Activated naive CD4-positive, alpha-beta T cell treated with anti-CD3 and anti-CD28 coated beads for 36 hours (primary cell): ENCODE measurements at regions not wholly inside any gene's neighbourhood (a gene's known extent, or its start where the extent isn't known, plus 50 kb on each side); places are given as distances from the start of the nearest gene placed in this dataset.

ENCODE experiments used
- CTCF ChIA-PET: fragments of 350-600 bp; sonication (Branson Sonifier 250); formaldehyde crosslinking; loops from one replicate; lab custom pipeline; 2021; ENCODE audit warnings: antibody characterized with exemption; lab: Charles Lee
- DNase-seq: peaks from one replicate; pipeline ENCODE4 v3.0.0-alpha.2; 2020
- H3K27ac Mint-ChIP-seq: one replicate; pipeline ENCODE4 v1.8.0; 2021; ENCODE audit warnings: mild to moderate bottlenecking, mixed read lengths
- H3K27me3 Mint-ChIP-seq: one replicate; pipeline ENCODE4 v1.8.0; 2021; ENCODE audit warnings: low read depth, mixed read lengths
- H3K36me3 Mint-ChIP-seq: one replicate; pipeline ENCODE4 v1.8.0; 2021; ENCODE audit warnings: low read depth, mixed read lengths
- H3K4me1 Mint-ChIP-seq: one replicate; pipeline ENCODE4 v1.8.0; 2021; ENCODE audit warnings: low read depth, mixed read lengths
- H3K4me3 Mint-ChIP-seq: one replicate; pipeline ENCODE4 v1.8.0; 2021; ENCODE audit warnings: mild to moderate bottlenecking, moderate library complexity, mixed read lengths
- H3K9me3 Mint-ChIP-seq: one replicate; pipeline ENCODE4 v1.8.0; 2021; ENCODE audit warnings: mixed read lengths
- intact Hi-C: fragments of 100-400 bp; cut with micrococcal nuclease; formaldehyde crosslinking; loops from one replicate; pipeline ENCODE4 v1.15.1; 2023

DNA sequence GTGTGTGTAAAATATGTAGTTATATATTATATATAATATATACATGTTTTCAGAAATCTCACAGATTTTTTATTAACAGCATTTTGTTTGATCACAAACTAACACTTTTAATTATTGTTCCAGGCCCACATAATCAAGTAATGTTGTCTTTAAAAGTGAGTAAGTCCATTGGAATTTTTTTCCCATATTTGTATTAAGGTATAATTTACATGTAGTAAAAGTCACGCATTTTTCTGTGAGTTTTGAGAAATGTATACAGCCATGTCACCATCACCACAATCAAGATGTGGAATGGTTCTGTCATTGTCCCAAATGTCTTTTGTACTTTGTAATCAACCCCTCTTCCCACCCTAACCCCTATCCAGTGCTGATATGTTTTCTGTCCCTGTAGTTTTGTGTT, 120.0 kb upstream of the RFC3 start:
- intact Hi-C loops: no loop called here
- Mint-ChIP-seq H3K4me3 (no peak overlapping the region), H3K27ac (no peak overlapping the region), H3K27me3 (peaks cover 3% of the 10 kb centered on the region), H3K9me3 (no peaks in the 10 kb centered on the region), H3K4me1 (peaks cover 2% of the 10 kb centered on the region), H3K36me3 (no peaks in the 10 kb centered on the region)
- CTCF ChIA-PET: no interaction called here
- DNase-seq: no peak

DNA sequence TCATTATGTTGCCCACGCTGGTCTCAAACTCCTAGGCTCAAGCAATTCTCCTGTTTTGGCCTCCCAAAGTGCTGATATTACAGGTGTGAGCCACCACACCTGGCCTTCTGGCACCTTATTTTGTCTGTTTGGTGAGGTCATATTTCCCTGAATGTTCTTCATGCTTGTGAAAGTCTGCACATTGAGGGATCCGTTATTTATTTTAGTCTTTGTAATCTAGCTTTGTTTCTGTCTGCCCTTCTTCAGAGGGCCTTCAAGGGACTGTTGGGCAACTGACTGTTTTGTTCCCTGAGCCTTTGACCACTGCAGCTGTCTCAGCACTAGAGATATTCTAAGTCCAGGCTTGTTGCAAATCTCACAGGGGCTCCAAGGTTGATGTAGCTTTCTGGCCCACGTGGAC, 110.5 kb upstream of the RFC3 start:
- no peak for DNase-seq
- H3K9me3 Mint-ChIP-seq: peaks cover 21% of the 10 kb centered on the region
- intact Hi-C loops: no loop called here
- H3K4me1 Mint-ChIP-seq: no peaks in the 10 kb centered on the region
- CTCF ChIA-PET: interaction anchor here (1.0 kb wide), 1 partner anchor 161 kb away, joined by 3 read pairs; no protein-coding TSS in a partner anchor
- H3K36me3 Mint-ChIP-seq: peaks cover 6% of the 10 kb centered on the region
- no peak overlapping the region for H3K27ac Mint-ChIP-seq
- no peak overlapping the region for H3K4me3 Mint-ChIP-seq
- peaks cover 19% of the 10 kb centered on the region for H3K27me3 Mint-ChIP-seq

DNA sequence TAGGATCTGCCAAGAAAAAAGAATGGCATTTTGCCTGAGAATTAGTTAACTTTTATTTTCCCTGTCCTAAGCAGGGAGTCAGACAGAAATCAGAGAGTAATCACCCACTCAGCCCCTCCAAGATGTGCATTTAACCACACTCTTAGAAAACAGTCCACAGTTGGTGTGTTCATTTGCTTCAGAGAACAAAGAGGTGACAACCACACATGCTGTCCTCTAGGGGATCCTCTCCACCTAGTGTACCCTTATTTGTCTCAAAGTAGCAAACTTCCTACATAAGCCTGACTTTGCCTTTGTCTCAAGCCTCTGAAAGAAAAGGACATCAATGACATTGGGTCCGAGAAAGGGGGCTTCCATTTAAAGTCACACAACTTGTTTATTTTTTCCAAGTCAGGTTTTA, 107.0 kb upstream of the RFC3 start:
- Mint-ChIP-seq H3K27me3 (peaks cover 14% of the 10 kb centered on the region), H3K9me3 (peaks cover 13% of the 10 kb centered on the region), H3K36me3 (peaks cover 5% of the 10 kb centered on the region), H3K27ac (no peak overlapping the region), H3K4me3 (no peak overlapping the region), H3K4me1 (no peaks in the 10 kb centered on the region)
- CTCF ChIA-PET: no interaction called here
- DNase-seq: no peak
- intact Hi-C loops: no loop called here

- no peak for DNase-seq
- Mint-ChIP-seq H3K4me1 (no peaks in the 10 kb centered on the region), H3K27me3 (peaks cover 13% of the 10 kb centered on the region), H3K9me3 (peaks cover 13% of the 10 kb centered on the region), H3K4me3 (no peak overlapping the region), H3K27ac (no peak overlapping the region), H3K36me3 (peaks cover 5% of the 10 kb centered on the region)
- intact Hi-C loops: no loop called here
- CTCF ChIA-PET: no interaction called here
These were observed 106.5 kb upstream of the RFC3 start for GRCh38 chr13:33711436-33711835.

DNA sequence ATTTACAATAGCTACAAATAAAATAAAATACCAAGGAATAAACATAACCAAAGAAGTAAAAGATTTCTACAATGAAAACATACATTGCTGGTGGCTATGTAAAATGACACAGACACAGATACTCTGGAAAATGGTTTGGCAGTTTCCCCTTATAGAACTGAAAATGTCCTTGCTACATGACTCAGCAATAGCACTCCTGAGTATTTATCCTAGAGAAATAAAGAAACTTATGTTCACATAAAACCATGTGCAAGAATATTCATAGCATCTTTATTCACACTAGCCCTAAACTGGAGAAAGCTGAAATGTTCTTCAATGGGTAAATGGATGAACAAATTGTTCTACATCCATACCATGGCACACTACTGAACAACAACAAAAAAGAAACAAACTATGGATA, 100.2 kb upstream of the RFC3 start:
- peaks cover 3% of the 10 kb centered on the region for H3K27me3 Mint-ChIP-seq
- peaks cover 7% of the 10 kb centered on the region for H3K9me3 Mint-ChIP-seq
- no peak overlapping the region for H3K4me3 Mint-ChIP-seq
- intact Hi-C loops: no loop called here
- H3K36me3 Mint-ChIP-seq: no peaks in the 10 kb centered on the region
- DNase-seq: no peak
- H3K27ac Mint-ChIP-seq: no peak overlapping the region
- peaks cover 11% of the 10 kb centered on the region for H3K4me1 Mint-ChIP-seq
- CTCF ChIA-PET: interaction anchor here (0.5 kb wide), 1 partner anchor 290 kb away, joined by 3 read pairs; no protein-coding TSS in a partner anchor

- H3K27me3 Mint-ChIP-seq: no peaks in the 10 kb centered on the region
- intact Hi-C loops: loop anchor here (1.0 to 10.0 kb wide), 7 partner anchors 42 to 1137 kb away; partner anchors contain the start of gene PDS5B
- H3K36me3 Mint-ChIP-seq: no peaks in the 10 kb centered on the region
- peaks cover 3% of the 10 kb centered on the region for H3K9me3 Mint-ChIP-seq
- CTCF ChIA-PET: interaction anchor here (0.8 to 4.8 kb wide), 3 partner anchors 115 to 493 kb away, joined by 3 to 55 read pairs (median 3); no protein-coding TSS in a partner anchor
- no peak overlapping the region for H3K27ac Mint-ChIP-seq
- H3K4me1 Mint-ChIP-seq: peaks cover 22% of the 10 kb centered on the region
- H3K4me3 Mint-ChIP-seq: no peak overlapping the region
- DNase-seq: no peak
These were observed 96.2 kb upstream of the RFC3 start for GRCh38 chr13:33721724-33722123.

- CTCF ChIA-PET: interaction anchor here (0.6 to 4.8 kb wide), 6 partner anchors 12 to 494 kb away, joined by 3 to 55 read pairs (median 6); no protein-coding TSS in a partner anchor
- DNase-seq: no peak
- Mint-ChIP-seq H3K27me3 (no peaks in the 10 kb centered on the region), H3K9me3 (peaks cover 3% of the 10 kb centered on the region), H3K27ac (peak overlapping the region; percentile 29), H3K4me1 (peaks cover 22% of the 10 kb centered on the region), H3K4me3 (no peak overlapping the region), H3K36me3 (no peaks in the 10 kb centered on the region)
- intact Hi-C loops: loop anchor here (1.0 to 10.0 kb wide), 7 partner anchors 43 to 1138 kb away; partner anchors contain the start of gene PDS5B
These were observed 95.6 kb upstream of the RFC3 start for GRCh38 chr13:33722216-33722915.

DNA sequence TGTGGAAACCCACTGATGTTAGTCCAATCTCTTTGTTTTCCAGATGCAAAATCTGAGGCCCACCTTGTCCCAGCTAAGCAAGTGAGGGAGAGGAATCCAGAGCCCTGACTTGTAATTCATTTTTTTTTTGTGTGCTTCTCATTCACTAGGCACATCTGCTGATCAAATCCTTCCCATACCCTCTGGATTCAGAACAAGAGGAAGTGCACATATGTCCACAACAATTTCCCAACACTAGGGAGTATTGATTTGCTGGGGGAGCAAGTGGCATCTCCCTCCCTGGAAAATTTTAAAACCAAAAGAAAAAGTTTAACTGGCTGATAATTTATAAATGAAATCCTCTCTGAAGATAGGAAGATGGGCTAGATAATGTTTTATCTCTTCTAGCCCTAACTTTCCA, 94.6 kb upstream of the RFC3 start:
- H3K36me3 Mint-ChIP-seq: no peaks in the 10 kb centered on the region
- CTCF ChIA-PET: interaction anchor here (1.0 to 4.8 kb wide), 9 partner anchors 11 to 519 kb away, joined by 3 to 55 read pairs (median 4); no protein-coding TSS in a partner anchor
- no peak for DNase-seq
- H3K4me3 Mint-ChIP-seq: no peak overlapping the region
- peaks cover 22% of the 10 kb centered on the region for H3K4me1 Mint-ChIP-seq
- H3K27me3 Mint-ChIP-seq: no peaks in the 10 kb centered on the region
- peak overlapping the region; percentile 76 for H3K27ac Mint-ChIP-seq
- peaks cover 3% of the 10 kb centered on the region for H3K9me3 Mint-ChIP-seq
- intact Hi-C loops: loop anchor here (1.0 to 10.0 kb wide), 7 partner anchors 111 to 1139 kb away; partner anchors contain the start of gene PDS5B

- CTCF ChIA-PET: interaction anchor here (0.6 to 4.8 kb wide), 17 partner anchors 11 to 1478 kb away, joined by 3 to 55 read pairs (median 4); no protein-coding TSS in a partner anchor
- H3K4me3 Mint-ChIP-seq: no peak overlapping the region
- H3K27ac Mint-ChIP-seq: no peak overlapping the region
- no peaks in the 10 kb centered on the region for H3K27me3 Mint-ChIP-seq
- H3K36me3 Mint-ChIP-seq: no peaks in the 10 kb centered on the region
- peaks cover 3% of the 10 kb centered on the region for H3K9me3 Mint-ChIP-seq
- peak; percentile 82 for DNase-seq
- intact Hi-C loops: loop anchor here (1.0 to 10.0 kb wide), 9 partner anchors 111 to 1433 kb away; partner anchors contain the start of gene PDS5B
- peaks cover 27% of the 10 kb centered on the region for H3K4me1 Mint-ChIP-seq
These were observed 94.0 kb upstream of the RFC3 start for GRCh38 chr13:33723772-33724435.

DNA sequence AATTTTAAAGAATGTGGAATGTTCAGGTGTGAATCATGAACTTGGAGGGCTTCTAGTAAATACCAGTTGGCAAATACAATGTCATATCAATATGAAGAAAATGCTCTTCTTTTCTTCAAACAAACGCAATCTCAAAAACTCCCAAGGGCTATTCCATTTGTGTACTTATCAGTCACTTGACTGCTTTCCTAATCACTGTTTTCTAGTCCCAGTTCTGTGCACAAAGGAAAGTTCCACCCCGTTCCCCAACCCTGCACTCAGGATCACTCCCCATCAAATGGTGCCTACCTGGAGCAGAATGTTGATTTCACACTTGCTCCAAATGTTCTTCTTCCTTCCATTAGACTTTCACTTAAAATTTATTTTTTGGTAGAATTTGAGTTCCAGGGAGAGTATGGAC, 92.6 kb upstream of the RFC3 start:
- H3K36me3 Mint-ChIP-seq: no peaks in the 10 kb centered on the region
- no peak overlapping the region for H3K4me3 Mint-ChIP-seq
- H3K27me3 Mint-ChIP-seq: no peaks in the 10 kb centered on the region
- DNase-seq: no peak
- H3K9me3 Mint-ChIP-seq: no peaks in the 10 kb centered on the region
- intact Hi-C loops: loop anchor here (2.0 to 10.0 kb wide), 3 partner anchors 821 to 1431 kb away; partner anchors contain the start of gene PDS5B
- peaks cover 27% of the 10 kb centered on the region for H3K4me1 Mint-ChIP-seq
- no peak overlapping the region for H3K27ac Mint-ChIP-seq
- CTCF ChIA-PET: interaction anchor here (0.6 to 4.8 kb wide), 7 partner anchors 9 to 1710 kb away, joined by 3 to 55 read pairs (median 3); no protein-coding TSS in a partner anchor

DNA sequence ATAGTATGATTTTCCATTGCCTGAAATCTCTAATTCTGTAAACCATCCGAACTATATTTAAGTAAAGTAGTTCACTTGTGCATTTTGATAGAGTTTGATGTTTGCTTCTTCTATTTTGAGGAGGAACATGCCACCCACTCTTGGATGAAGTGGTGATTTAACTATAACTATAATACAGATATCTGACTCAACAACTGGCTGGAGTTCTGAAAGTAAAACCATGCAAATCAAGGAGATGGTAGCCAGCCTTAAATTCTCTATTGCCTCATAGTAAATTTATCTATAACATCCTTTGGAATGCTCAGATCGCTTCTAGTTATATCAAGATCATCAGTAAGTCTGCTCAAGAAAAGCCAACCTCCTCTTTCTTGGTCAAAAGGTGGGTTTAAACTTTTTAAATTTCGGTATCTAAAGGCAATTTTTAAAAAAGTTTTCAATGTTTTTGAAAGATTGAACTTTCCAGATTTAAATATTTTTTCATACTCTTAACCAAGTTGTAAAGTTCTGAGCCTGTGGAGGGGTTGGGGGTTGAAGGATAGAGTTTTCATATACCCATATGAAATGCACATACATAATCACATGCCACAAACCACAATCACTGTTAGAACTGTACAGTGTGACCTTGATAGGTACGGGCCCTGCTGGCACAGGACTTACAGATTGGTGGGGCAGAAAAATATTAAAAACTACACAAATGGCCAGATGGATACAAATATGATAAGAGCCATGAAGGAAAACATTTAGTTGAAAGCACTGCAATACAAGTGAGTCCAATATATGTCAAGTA, 90.5 kb upstream of the RFC3 start:
- CTCF ChIA-PET: no interaction called here
- H3K4me1 Mint-ChIP-seq: peaks cover 17% of the 10 kb centered on the region
- H3K4me3 Mint-ChIP-seq: no peak overlapping the region
- intact Hi-C loops: loop anchor here (10.0 kb wide), 2 partner anchors 823 to 1143 kb away; partner anchors contain the start of gene PDS5B
- no peak for DNase-seq
- H3K36me3 Mint-ChIP-seq: no peaks in the 10 kb centered on the region
- no peak overlapping the region for H3K27ac Mint-ChIP-seq
- H3K27me3 Mint-ChIP-seq: no peaks in the 10 kb centered on the region
- H3K9me3 Mint-ChIP-seq: no peaks in the 10 kb centered on the region
